Fibroblast of lung (primary cell): ENCODE measurements at regions not wholly inside any gene's neighbourhood (a gene's known extent, or its start where the extent isn't known, plus 50 kb on each side); places are given as distances from the start of the nearest gene placed in this dataset.

Experiments used
- EZH2 ChIP-seq: IDR thresholded peaks from 2 replicates; pipeline ENCODE4 v1.5.1; 2012; ENCODE audit warnings: low read length, control low read depth, mild to moderate bottlenecking; ENCODE audit errors: missing control alignments
- TF ChIP-seq, protein P1 (sequence below), 2 donors: IDR thresholded peaks in 1 of 2; conservative IDR thresholded peaks in 1 of 2; 1 replicate in 1 of 2; 2 replicates in 1 of 2; pipeline ENCODE4 v1.5.1; 2011 to 2012; ENCODE audit warnings: low read length in 2 of 2, control low read depth in 1 of 2, inconsistent platforms in 1 of 2, low read depth in 1 of 2, mild to moderate bottlenecking in 1 of 2

DNA sequence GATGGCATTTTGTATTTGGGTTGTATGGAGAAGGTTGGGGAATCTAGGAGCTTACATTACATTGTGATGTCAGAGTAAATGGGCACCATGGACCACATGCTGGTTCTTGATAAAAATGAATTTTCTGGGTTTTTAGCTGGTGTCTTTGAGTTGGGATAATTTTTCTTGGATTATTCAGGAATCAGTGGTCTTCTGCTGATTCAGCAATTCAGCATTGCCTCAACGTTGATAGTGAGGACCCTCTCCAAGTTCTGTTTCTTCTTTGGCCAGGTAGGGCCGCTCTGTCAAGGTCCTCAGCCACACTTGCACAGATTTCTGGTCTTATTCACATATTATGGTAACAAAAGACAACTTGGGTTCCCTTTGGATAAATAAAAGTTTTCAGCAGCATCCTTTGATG, 312.0 kb upstream of the TPK1 start:
- TF ChIP-seq EZH2 = no peak
- TF ChIP-seq, protein P1, sequence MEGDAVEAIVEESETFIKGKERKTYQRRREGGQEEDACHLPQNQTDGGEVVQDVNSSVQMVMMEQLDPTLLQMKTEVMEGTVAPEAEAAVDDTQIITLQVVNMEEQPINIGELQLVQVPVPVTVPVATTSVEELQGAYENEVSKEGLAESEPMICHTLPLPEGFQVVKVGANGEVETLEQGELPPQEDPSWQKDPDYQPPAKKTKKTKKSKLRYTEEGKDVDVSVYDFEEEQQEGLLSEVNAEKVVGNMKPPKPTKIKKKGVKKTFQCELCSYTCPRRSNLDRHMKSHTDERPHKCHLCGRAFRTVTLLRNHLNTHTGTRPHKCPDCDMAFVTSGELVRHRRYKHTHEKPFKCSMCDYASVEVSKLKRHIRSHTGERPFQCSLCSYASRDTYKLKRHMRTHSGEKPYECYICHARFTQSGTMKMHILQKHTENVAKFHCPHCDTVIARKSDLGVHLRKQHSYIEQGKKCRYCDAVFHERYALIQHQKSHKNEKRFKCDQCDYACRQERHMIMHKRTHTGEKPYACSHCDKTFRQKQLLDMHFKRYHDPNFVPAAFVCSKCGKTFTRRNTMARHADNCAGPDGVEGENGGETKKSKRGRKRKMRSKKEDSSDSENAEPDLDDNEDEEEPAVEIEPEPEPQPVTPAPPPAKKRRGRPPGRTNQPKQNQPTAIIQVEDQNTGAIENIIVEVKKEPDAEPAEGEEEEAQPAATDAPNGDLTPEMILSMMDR (conservative IDR thresholded peaks at IDR 0.05 in 1 of 2, IDR thresholded peaks at IDR 0.05 in 1 of 2; ENCODE audit: low read depth in 1 of 2, low read length in 2 of 2) = no peak
